Lung (tissue), 11 donors: ENCODE measurements at regions not wholly inside any gene's neighbourhood (a gene's known extent, or its start where the extent isn't known, plus 50 kb on each side); places are given as distances from the start of the nearest gene placed in this dataset.

ENCODE experiments used
- ATAC-seq: fragments of 200-7000 bp; cut with Tn5 transposase; one replicate; pipeline ENCODE4 v1.9.1; 2020; ENCODE audit warnings: moderate number of reproducible peaks; ENCODE audit not compliant: insufficient read depth, low FRiP score
- DNase-seq, 3 donors: peaks; one replicate each; pipeline ENCODE4 v3.0.0-alpha.2; 2013 to 2017
- H3K27ac ChIP-seq, 2 donors: one replicate each; pipeline ENCODE4 v1.5.1; 2013; ENCODE audit warnings: mild to moderate bottlenecking in 2 of 2, moderate library complexity in 2 of 2, control low read depth in 1 of 2, inconsistent platforms in 1 of 2, low read depth in 1 of 2, low read length in 1 of 2
- H3K27me3 ChIP-seq, 3 donors: one replicate each; pipeline ENCODE4 v1.5.1; 2013; ENCODE audit warnings: low read length in 2 of 3; ENCODE audit not compliant: control insufficient read depth in 3 of 3, insufficient read depth in 3 of 3
- H3K36me3 ChIP-seq, 4 donors: one replicate each; pipeline ENCODE4 v1.5.1; 2013; ENCODE audit warnings: low read length in 4 of 4, mild to moderate bottlenecking in 1 of 4, moderate library complexity in 1 of 4; ENCODE audit not compliant: control insufficient read depth in 4 of 4, insufficient read depth in 4 of 4
- H3K4me1 ChIP-seq, 5 donors: one replicate each; pipeline ENCODE4 v1.5.1; 2013; ENCODE audit warnings: low read length in 5 of 5, mild to moderate bottlenecking in 2 of 5, moderate library complexity in 1 of 5; ENCODE audit not compliant: control insufficient read depth in 5 of 5, insufficient read depth in 5 of 5
- H3K4me3 ChIP-seq: one replicate; pipeline ENCODE4 v1.5.1; 2013; ENCODE audit warnings: mild to moderate bottlenecking, control low read depth, moderate library complexity
- H3K9ac ChIP-seq, 2 donors: one replicate each; pipeline ENCODE4 v1.5.1; 2013; ENCODE audit warnings: low read length in 2 of 2, control low read depth in 1 of 2; ENCODE audit not compliant: insufficient read depth in 1 of 2
- H3K9me3 ChIP-seq, 4 donors: one replicate each; pipeline ENCODE4 v1.5.1; 2013; ENCODE audit warnings: low read length in 3 of 4, mild to moderate bottlenecking in 1 of 4, moderate library complexity in 1 of 4; ENCODE audit not compliant: control insufficient read depth in 4 of 4, insufficient read depth in 3 of 4
- WGBS, 2 donors: extraction: QIAGEN DNeasy Blood & Tissue Kit; methylation state at CpG; one replicate each; pipeline ENCODE4 v1.1.7; 2013; 5-methylcytosine and 5-hydroxymethylcytosine counted together
- TF ChIP-seq, protein P1 (sequence below): IDR thresholded peaks from 2 replicates; pipeline ENCODE4 v1.5.1; 2012; ENCODE audit warnings: mild to moderate bottlenecking; ENCODE audit errors: control extremely low read depth, extremely low read depth
- donor health status: control.
- donor health status: control.
- donor health status: Bipolar disorder and iron deficiency.
- donor health status: healthy.
- donor health status: DM: yes; HTN: yes; CAD: no.

DNA sequence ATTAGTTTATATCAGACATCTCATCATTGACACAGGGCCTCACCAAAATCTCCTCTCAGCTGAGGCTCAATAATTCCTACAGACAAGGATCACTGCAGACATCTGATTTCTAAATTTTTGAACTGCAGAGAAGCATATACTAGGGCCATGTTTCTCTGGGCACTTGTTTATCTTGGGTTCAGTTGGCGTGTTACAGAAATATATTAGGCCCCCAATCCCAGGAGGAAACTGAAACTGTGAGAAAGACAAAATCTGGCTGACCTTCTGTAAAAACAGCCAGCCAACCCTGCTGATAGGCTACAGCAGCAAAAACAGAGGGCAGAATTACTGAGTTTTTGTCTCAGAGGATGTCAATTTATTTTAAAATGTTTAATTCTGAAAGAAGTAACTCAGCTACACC, 634.6 kb downstream of the ETNK1 start:
- Histone ChIP-seq H3K9me3 (no peaks in the 10 kb centered on the region), H3K4me3 (no peak overlapping the region), H3K4me1 (no peaks in the 10 kb centered on the region), H3K27me3 (no peaks in the 10 kb centered on the region), H3K9ac (no peak overlapping the region), H3K36me3 (no peaks in the 10 kb centered on the region), H3K27ac (no peak overlapping the region)
- ATAC-seq: no peak
- peak in 1 of 3 donors; percentile 12 for DNase-seq
- 65 to 77% methylated on average over 1 of the region's 1 CpG for WGBS, 2 donors
- TF ChIP-seq, protein P1, sequence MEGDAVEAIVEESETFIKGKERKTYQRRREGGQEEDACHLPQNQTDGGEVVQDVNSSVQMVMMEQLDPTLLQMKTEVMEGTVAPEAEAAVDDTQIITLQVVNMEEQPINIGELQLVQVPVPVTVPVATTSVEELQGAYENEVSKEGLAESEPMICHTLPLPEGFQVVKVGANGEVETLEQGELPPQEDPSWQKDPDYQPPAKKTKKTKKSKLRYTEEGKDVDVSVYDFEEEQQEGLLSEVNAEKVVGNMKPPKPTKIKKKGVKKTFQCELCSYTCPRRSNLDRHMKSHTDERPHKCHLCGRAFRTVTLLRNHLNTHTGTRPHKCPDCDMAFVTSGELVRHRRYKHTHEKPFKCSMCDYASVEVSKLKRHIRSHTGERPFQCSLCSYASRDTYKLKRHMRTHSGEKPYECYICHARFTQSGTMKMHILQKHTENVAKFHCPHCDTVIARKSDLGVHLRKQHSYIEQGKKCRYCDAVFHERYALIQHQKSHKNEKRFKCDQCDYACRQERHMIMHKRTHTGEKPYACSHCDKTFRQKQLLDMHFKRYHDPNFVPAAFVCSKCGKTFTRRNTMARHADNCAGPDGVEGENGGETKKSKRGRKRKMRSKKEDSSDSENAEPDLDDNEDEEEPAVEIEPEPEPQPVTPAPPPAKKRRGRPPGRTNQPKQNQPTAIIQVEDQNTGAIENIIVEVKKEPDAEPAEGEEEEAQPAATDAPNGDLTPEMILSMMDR: no peak

DNA sequence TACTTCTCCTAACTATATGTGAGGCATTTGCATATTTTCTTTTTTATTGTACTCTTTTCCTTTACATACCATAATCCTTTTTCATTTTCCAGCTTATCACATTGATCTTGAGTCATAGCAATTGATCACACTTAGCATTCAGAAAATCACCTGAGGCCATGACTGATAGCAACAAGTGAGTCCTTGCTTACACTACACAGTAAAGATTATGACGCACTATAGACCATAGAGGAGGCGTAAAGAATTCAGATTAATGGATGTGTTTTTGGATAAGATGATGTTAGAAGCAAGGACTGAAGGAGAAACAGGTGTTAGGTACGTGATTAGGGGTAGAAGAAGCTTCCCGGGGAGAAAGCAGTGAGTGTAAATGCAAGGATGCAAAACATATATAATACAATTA, 637.7 kb downstream of the ETNK1 start:
- Histone ChIP-seq H3K27ac (no peak overlapping the region), H3K27me3 (no peaks in the 10 kb centered on the region), H3K4me1 (no peaks in the 10 kb centered on the region), H3K4me3 (no peak overlapping the region), H3K9ac (no peak overlapping the region), H3K9me3 (no peaks in the 10 kb centered on the region), H3K36me3 (no peaks in the 10 kb centered on the region)
- DNase-seq (no peak), ATAC-seq (no peak)
- WGBS, 2 donors: 86 to 89% methylated on average over 4 of the region's 4 CpGs
- TF ChIP-seq, protein P1: no peak

DNA sequence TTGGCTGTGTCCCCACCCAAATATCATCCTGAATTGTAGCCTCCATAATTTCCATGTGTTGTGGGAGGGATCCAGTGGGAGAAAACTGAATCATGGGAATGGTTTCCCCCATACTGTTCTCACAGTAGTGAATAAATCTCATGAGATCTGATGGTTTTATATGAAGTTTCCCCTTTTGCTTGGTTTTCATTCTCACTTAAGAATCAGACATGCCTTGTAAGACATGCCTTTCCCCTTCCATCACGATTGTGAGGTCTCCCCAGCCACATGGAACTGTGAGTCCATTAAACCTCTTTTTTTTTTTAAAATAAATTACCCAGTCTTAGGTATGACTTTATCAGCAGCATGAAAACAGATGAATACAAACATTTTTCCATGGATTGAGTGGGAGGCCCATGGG, 652.9 kb downstream of the ETNK1 start:
- Histone ChIP-seq H3K9me3 (no peaks in the 10 kb centered on the region), H3K36me3 (no peaks in the 10 kb centered on the region), H3K27me3 (no peaks in the 10 kb centered on the region), H3K9ac (no peak overlapping the region), H3K27ac (no peak overlapping the region), H3K4me3 (no peak overlapping the region), H3K4me1 (no peaks in the 10 kb centered on the region)
- DNase-seq: no peak
- TF ChIP-seq, protein P1: no peak
- ATAC-seq: no peak
- 67 to 83% methylated on average over 1 of the region's 1 CpG for WGBS, 2 donors

DNA sequence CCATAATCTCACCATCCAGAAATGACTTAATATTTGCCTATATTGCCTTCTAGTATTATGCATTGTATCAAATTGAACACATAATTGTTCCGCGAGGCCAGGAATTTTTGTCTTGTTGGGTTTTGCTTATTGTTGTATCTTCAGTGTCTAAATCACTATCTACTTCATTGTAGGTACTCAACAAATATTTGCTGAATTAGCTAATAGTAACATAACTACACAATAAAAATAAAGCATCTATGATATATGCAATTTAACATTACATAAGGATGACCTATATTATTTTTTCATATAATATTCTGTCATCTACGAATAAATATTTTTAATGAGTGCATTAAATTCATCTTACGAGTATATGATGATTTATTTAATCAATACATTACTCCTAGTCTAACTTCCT, 656.3 kb downstream of the ETNK1 start:
- ATAC-seq: no peak
- no peak overlapping the region for H3K9ac ChIP-seq
- H3K4me3 ChIP-seq: no peak overlapping the region
- H3K36me3 ChIP-seq: no peaks in the 10 kb centered on the region
- H3K4me1 ChIP-seq: no peaks in the 10 kb centered on the region
- TF ChIP-seq, protein P1: no peak
- H3K27ac ChIP-seq: no peak overlapping the region
- no peaks in the 10 kb centered on the region for H3K9me3 ChIP-seq
- DNase-seq: no peak
- no peaks in the 10 kb centered on the region for H3K27me3 ChIP-seq
- 91 to 92% methylated on average over 4 of the region's 4 CpGs for WGBS, 2 donors
